ENCODE measurements at regions not wholly inside any gene's neighbourhood (a gene's known extent, or its start where the extent isn't known, plus 50 kb on each side); places are given as distances from the start of the nearest gene placed in this dataset.

GRCh38 chr20:8935878-8936277 is 133.0 kb upstream of the PLCB4 start:
- DNase-seq (peak in 1 of 2 donors; percentile 14), ATAC-seq (ENCODE audit: low FRiP score in 2 of 2) (no peak)
- no peaks in the 10 kb centered on the region for H3K4me1 ChIP-seq
- 88 to 90% methylated on average over 5 of the region's 5 CpGs for WGBS, 2 donors
- no peak overlapping the region for H3K4me3 ChIP-seq
- H3K36me3 ChIP-seq = no peaks in the 10 kb centered on the region
- TF ChIP-seq POLR2AphosphoS5 (IDR thresholded peaks at IDR 0.05) (no peak), CTCF (IDR thresholded peaks at IDR 0.05) (no peak), EP300 (IDR thresholded peaks at IDR 0.05) (no peak), POLR2A (IDR thresholded peaks at IDR 0.05) (no peak)
- no peaks in the 10 kb centered on the region for H3K9me3 ChIP-seq
- H3K27ac ChIP-seq = no peak overlapping the region
- no peaks in the 10 kb centered on the region for H3K27me3 ChIP-seq

- Histone ChIP-seq H3K36me3 (no peaks in the 10 kb centered on the region), H3K27me3 (no peaks in the 10 kb centered on the region), H3K4me1 (no peaks in the 10 kb centered on the region), H3K4me3 (no peak overlapping the region), H3K27ac (no peak overlapping the region), H3K9me3 (no peaks in the 10 kb centered on the region)
- ATAC-seq (ENCODE audit: low FRiP score in 2 of 2) = no peak
- DNase-seq = no peak
- 74 to 100% methylated on average over 1 of the region's 1 CpG for WGBS, 2 donors
- TF ChIP-seq EP300 (IDR thresholded peaks at IDR 0.05) (no peak), POLR2AphosphoS5 (IDR thresholded peaks at IDR 0.05) (no peak), POLR2A (IDR thresholded peaks at IDR 0.05) (no peak), CTCF (IDR thresholded peaks at IDR 0.05) (no peak)
Measured at GRCh38 chr20:8938532-8938931, 130.4 kb upstream of the PLCB4 start.

- DNase-seq = no peak
- Histone ChIP-seq H3K36me3 (no peaks in the 10 kb centered on the region), H3K27me3 (no peaks in the 10 kb centered on the region), H3K9me3 (no peaks in the 10 kb centered on the region), H3K4me1 (no peaks in the 10 kb centered on the region), H3K27ac (no peak overlapping the region), H3K4me3 (no peak overlapping the region)
- ATAC-seq (ENCODE audit: low FRiP score in 2 of 2) = no peak
- TF ChIP-seq POLR2A (IDR thresholded peaks at IDR 0.05) (no peak), EP300 (IDR thresholded peaks at IDR 0.05) (no peak), CTCF (IDR thresholded peaks at IDR 0.05) (no peak), POLR2AphosphoS5 (IDR thresholded peaks at IDR 0.05) (no peak)
- 69 to 91% methylated on average over 2 of the region's 2 CpGs for WGBS, 2 donors
Measured at GRCh38 chr20:8940326-8940725, 128.6 kb upstream of the PLCB4 start.

GRCh38 chr20:8943631-8944030 is 125.3 kb upstream of the PLCB4 start:
- Histone ChIP-seq H3K36me3 (no peaks in the 10 kb centered on the region), H3K4me1 (no peaks in the 10 kb centered on the region), H3K27ac (no peak overlapping the region), H3K4me3 (no peak overlapping the region), H3K9me3 (no peaks in the 10 kb centered on the region), H3K27me3 (no peaks in the 10 kb centered on the region)
- TF ChIP-seq EP300 (IDR thresholded peaks at IDR 0.05) = no peak
- TF ChIP-seq POLR2AphosphoS5 (IDR thresholded peaks at IDR 0.05) = no peak
- DNase-seq (no peak), ATAC-seq (ENCODE audit: low FRiP score in 2 of 2) (peak in 1 of 2 donors; percentile 26)

GRCh38 chr20:8946036-8946940 is 122.6 kb upstream of the PLCB4 start:
- no peak for TF ChIP-seq POLR2A (IDR thresholded peaks at IDR 0.05)
- no peak for TF ChIP-seq CTCF (IDR thresholded peaks at IDR 0.05)
- no peak for TF ChIP-seq EP300 (IDR thresholded peaks at IDR 0.05)
- no peak for TF ChIP-seq POLR2AphosphoS5 (IDR thresholded peaks at IDR 0.05)
- Histone ChIP-seq H3K9me3 (no peaks in the 10 kb centered on the region), H3K27me3 (no peaks in the 10 kb centered on the region), H3K36me3 (no peaks in the 10 kb centered on the region), H3K4me1 (no peaks in the 10 kb centered on the region), H3K4me3 (no peak overlapping the region), H3K27ac (no peak overlapping the region)
- peak in 1 of 2 donors; percentile 65 for ATAC-seq (ENCODE audit: low FRiP score in 2 of 2)
- DNase-seq = no peak
- WGBS, 2 donors = 75 to 82% methylated on average over 6 of the region's 6 CpGs

Data from upper lobe of left lung (tissue), 6 donors.